Activated T-cell treated with anti-CD3 and anti-CD28 coated beads for 24 hours (primary cell): ENCODE measurements at regions not wholly inside any gene's neighbourhood (a gene's known extent, or its start where the extent isn't known, plus 50 kb on each side); places are given as distances from the start of the nearest gene placed in this dataset.
"Not testable (repeated sequence)": the region's sequence is repeated elsewhere in the genome, so short reads cannot be mapped to it uniquely, and the experiment has no call there.

ENCODE experiments used
- DNase-seq: peaks from one replicate; pipeline ENCODE4 v3.0.0-alpha.2; 2020; ENCODE audit warnings: low read depth

- DNase-seq: no peak
These were observed 88.8 kb downstream of the PRL start for GRCh38 chr6:22208026-22208425.

DNA sequence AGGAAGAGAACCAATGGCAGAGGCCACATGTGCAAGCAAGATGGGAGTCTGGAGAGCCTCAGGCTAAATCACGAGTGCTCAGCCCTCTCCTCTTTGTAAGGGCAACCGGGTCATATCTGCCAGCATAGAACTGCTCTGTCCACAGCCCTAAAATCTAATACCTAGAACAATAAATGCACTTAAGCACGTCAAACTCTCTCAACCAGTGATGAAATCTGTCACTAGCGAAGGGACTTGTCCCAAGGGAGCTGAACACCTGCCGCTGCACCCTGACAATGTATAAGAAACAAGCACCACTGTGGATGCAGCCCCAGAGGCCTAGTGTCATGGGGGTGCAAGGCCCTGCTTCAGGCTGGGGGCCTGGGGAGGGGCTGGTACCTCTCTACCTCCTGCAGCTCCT is 82.5 kb downstream of the PRL start:
- DNase-seq: no peak

GRCh38 chr6:22215474-22215873 is 81.4 kb downstream of the PRL start:
- not testable (repeated sequence) for DNase-seq

GRCh38 chr6:22218410-22218809 is 78.4 kb downstream of the PRL start:
- DNase-seq: no peak

DNA sequence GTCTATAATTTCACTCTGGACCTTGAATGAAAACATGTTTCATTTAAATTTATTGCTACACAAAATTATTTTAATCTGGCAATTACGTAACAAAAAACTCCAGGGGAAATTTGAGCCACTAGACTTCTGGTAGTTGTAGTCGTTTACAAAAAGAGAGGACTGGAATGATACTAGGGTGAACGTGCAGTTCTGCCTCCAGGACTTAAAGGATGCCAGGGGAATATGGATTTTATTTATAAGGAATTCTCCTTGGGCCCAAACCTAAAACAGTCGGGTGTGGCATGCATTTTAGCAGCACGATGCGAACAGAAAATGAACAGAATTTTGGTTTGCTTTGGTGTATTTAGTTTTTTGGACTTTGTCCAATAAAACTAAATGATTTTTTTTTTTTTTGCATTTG is 76.9 kb downstream of the PRL start:
- DNase-seq: no peak

- no peak for DNase-seq
These were observed 75.6 kb downstream of the PRL start for GRCh38 chr6:22221211-22221610.

DNA sequence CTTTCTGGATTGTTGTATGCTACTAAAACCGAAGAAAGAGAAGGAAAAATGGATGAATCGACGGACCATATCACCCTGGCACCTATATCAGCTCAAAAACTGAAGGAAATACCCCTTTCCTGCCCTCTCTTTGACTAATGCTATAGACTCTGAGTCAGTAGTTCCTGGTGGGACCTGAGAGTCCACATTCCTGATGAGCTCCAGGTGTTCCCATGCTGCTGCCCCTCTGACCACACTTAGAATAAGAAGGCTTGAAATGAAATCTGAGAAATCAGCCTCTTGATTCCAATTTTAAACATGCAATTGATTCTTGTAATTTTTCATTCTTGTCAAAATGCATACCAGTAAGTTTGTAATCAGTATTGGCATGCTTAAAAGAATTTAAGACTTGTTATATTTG is 75.2 kb downstream of the PRL start:
- DNase-seq: no peak

GRCh38 chr6:22222469-22222868 is 74.4 kb downstream of the PRL start:
- no peak for DNase-seq

DNA sequence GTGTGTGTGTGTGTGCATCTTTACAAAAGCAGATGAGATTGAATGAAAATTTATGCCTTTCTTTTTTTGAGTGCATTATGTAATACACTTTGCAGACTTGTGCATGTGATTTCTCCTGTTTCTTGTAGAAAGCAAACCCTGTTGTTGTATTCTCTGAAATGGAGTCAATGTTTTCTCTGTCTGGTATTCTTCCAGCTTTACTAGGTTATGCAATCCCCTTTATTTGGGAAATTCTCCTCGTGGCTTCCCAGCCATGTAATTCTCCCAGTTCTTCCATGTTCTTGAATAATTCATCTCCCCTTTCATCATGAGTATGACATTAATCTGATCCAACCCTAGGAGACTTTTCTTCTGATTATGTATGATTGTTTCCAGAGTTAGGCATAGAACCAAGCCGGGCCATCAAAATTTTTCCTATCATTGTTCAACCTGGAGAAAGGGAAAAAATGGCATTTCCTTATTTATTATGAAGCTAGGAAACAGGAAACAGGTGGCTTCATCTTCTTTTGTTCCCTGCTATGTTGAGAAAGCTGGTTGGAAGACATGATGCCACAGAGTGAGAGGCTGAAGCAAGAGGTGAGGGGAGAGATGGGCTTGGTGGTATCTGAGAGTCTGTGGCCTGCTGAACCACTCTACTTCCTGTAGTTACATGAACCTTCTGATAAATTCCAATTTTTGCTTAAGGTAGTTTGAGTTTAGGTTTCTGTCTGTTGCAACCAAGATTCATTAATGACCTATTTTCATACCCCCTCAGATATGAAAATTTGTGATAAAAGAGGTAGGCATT is 68.8 kb downstream of the PRL start:
- no peak for DNase-seq

DNA sequence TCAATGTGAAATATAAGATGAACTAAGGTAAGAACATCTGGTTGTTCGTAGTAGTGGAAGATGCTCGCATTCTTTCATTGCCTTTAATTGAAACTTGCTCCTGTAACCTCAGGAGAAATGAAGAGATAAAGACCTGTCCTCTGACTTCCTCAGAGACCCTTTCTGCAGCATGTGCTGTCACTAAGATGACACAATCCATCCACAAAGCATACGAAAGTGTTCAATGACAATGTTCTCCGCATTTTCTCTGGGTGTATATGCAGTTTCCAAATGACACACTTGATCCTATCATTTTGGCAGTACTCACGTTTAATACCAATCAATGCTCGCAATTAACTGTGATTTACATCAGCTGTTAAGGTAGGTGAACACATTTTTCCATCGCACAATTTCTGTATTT is 65.8 kb downstream of the PRL start:
- no peak for DNase-seq

DNA sequence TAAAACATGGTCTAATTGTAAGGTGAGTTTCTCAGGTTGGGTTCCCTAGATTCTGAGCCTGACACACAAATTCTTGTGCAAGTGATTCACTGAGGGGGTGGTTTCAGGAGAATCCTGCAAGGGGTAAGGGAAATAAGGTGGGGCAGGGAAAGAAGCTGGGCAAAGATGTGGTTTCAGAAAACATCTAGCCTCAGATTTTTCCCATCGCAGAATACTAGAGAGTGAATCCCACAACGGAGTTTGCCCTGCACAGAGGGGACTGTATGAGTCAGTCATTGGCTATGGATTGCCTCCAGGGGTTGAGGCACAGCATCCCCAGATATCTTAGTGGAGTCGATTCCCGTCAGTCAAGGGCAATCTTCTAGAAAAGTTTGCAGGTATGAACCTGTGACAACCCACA is 65.2 kb downstream of the PRL start:
- no peak for DNase-seq

GRCh38 chr6:22236626-22237414 is 60.0 kb downstream of the PRL start:
- no peak for DNase-seq
